Upper lobe of left lung (tissue), 4 donors: ENCODE measurements at regions not wholly inside any gene's neighbourhood (a gene's known extent, or its start where the extent isn't known, plus 50 kb on each side); places are given as distances from the start of the nearest gene placed in this dataset.

Experiments
- EP300 ChIP-seq, 4 donors: sonication (generic); formaldehyde crosslinking; IDR thresholded peaks; one replicate each; pipeline ENCODE4 v1.5.1; 2017; ENCODE audit warnings: antibody characterized with exemption in 4 of 4, control low read depth in 2 of 4
- POLR2A ChIP-seq, 4 donors: fragments of 450-650 bp; IDR thresholded peaks; one replicate each; pipeline ENCODE4 v1.5.1; 2016 to 2017; ENCODE audit warnings: antibody characterized with exemption in 4 of 4, mild to moderate bottlenecking in 2 of 4
- POLR2AphosphoS5 ChIP-seq, 2 donors: sonication (generic); formaldehyde crosslinking; IDR thresholded peaks; one replicate each; pipeline ENCODE4 v1.5.1; 2017; ENCODE audit warnings: antibody characterized with exemption in 2 of 2
- TF ChIP-seq, protein P1 (sequence below), 6 experiments: fragments of 450-650 bp in 4 of 6; fragments of 200-600 bp in 2 of 6; sonication (generic) in 2 of 6; IDR thresholded peaks; one replicate each; pipeline ENCODE4 v1.5.1; 2016 to 2019; ENCODE audit warnings: antibody characterized with exemption in 6 of 6

DNA sequence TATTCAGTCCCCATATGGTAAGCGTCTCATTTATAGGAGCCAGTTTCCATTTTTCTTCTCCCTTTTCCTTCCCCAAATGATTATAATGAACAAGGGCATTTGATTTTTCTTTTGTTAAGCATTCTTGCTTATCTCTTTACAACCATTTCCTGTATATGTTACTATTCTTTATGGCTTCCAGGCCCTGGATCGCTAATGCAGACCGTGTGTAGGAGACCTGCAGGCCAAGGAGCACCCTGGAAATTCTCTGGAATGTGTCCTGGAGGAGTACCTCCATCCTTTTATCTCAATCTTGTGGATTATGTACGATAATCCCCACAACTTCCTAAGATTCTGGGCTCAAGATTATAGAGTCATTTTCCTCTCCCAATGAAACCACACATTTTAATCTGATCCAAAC is 439.6 kb upstream of the MMADHC start:
- TF ChIP-seq, protein P1, sequence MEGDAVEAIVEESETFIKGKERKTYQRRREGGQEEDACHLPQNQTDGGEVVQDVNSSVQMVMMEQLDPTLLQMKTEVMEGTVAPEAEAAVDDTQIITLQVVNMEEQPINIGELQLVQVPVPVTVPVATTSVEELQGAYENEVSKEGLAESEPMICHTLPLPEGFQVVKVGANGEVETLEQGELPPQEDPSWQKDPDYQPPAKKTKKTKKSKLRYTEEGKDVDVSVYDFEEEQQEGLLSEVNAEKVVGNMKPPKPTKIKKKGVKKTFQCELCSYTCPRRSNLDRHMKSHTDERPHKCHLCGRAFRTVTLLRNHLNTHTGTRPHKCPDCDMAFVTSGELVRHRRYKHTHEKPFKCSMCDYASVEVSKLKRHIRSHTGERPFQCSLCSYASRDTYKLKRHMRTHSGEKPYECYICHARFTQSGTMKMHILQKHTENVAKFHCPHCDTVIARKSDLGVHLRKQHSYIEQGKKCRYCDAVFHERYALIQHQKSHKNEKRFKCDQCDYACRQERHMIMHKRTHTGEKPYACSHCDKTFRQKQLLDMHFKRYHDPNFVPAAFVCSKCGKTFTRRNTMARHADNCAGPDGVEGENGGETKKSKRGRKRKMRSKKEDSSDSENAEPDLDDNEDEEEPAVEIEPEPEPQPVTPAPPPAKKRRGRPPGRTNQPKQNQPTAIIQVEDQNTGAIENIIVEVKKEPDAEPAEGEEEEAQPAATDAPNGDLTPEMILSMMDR (IDR thresholded peaks at IDR 0.05): no peak
- TF ChIP-seq EP300 (IDR thresholded peaks at IDR 0.05): no peak
- TF ChIP-seq POLR2AphosphoS5 (IDR thresholded peaks at IDR 0.05): no peak
- TF ChIP-seq POLR2A (IDR thresholded peaks at IDR 0.05): no peak
